IgD-negative memory B cell (primary cell): ENCODE measurements at regions not wholly inside any gene's neighbourhood (a gene's known extent, or its start where the extent isn't known, plus 50 kb on each side); places are given as distances from the start of the nearest gene placed in this dataset.

Experiments used
- H3K27ac Mint-ChIP-seq, 3 donors: one replicate each; pipeline ENCODE4 v1.8.0; 2020 to 2022; ENCODE audit warnings: mild to moderate bottlenecking in 3 of 3, mixed read lengths in 3 of 3, moderate library complexity in 1 of 3
- H3K27me3 Mint-ChIP-seq: one replicate; pipeline ENCODE4 v1.8.0; 2021; ENCODE audit warnings: mixed read lengths
- H3K36me3 Mint-ChIP-seq: one replicate; pipeline ENCODE4 v1.8.0; 2020; ENCODE audit warnings: mild to moderate bottlenecking, mixed read lengths
- H3K4me1 Mint-ChIP-seq, 3 donors: one replicate each; pipeline ENCODE4 v1.8.0; 2020 to 2022; ENCODE audit warnings: mixed read lengths in 3 of 3, mild to moderate bottlenecking in 1 of 3
- H3K4me3 Mint-ChIP-seq, 4 donors: one replicate each; pipeline ENCODE4 v1.8.0; 2020 to 2022; ENCODE audit warnings: mild to moderate bottlenecking in 4 of 4, mixed read lengths in 4 of 4, moderate library complexity in 3 of 4
- H3K9me3 Mint-ChIP-seq, 3 donors: one replicate each; pipeline ENCODE4 v1.8.0; 2020 to 2021; ENCODE audit warnings: mixed read lengths in 3 of 3, mild to moderate bottlenecking in 1 of 3

GRCh38 chr18:71815305-71815704 is 728.8 kb downstream of the CBLN2 start:
- H3K27me3 Mint-ChIP-seq, result no peaks in the 10 kb centered on the region
- H3K4me1 Mint-ChIP-seq, result no peaks in the 10 kb centered on the region
- no peak overlapping the region for H3K27ac Mint-ChIP-seq
- no peaks in the 10 kb centered on the region for H3K36me3 Mint-ChIP-seq
- no peaks in the 10 kb centered on the region for H3K9me3 Mint-ChIP-seq
- no peak overlapping the region for H3K4me3 Mint-ChIP-seq

DNA sequence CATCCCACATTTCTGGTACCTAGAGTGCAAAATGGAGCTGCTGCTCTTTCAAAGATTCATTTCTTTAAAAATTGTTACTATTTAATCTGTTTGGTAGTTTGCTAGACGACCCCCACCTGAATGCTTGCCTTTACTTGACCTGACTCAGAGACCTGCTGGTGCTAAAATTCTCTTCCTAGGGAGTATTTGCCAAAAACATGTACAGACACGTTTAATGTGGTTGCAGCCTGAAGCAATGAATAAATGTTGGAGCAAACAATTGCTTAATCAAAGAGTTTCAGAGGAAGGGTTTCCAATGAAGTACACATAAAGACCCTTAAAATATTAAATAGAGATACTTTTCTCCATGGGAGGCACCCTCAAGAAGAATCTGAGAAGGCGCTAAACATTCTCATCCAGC is 734.4 kb downstream of the CBLN2 start:
- Mint-ChIP-seq H3K27me3 (no peaks in the 10 kb centered on the region), H3K9me3 (peaks cover 0 to 4% (median 4%) of the 10 kb centered on the region in 3 donors)

GRCh38 chr18:71808616-71809015 is 735.5 kb downstream of the CBLN2 start:
- peaks cover 1% of the 10 kb centered on the region for H3K36me3 Mint-ChIP-seq
- H3K4me1 Mint-ChIP-seq, result no peaks in the 10 kb centered on the region
- no peak overlapping the region for H3K27ac Mint-ChIP-seq
- H3K4me3 Mint-ChIP-seq, result no peak overlapping the region
- no peaks in the 10 kb centered on the region for H3K27me3 Mint-ChIP-seq
- H3K9me3 Mint-ChIP-seq, result peaks cover 0 to 4% (median 4%) of the 10 kb centered on the region in 3 donors

More for the DNA sequence above, 734.4 kb downstream of the CBLN2 start:
- Mint-ChIP-seq H3K4me1 (no peaks in the 10 kb centered on the region), H3K27ac (no peak overlapping the region), H3K36me3 (peaks cover 1% of the 10 kb centered on the region), H3K4me3 (no peak overlapping the region)

DNA sequence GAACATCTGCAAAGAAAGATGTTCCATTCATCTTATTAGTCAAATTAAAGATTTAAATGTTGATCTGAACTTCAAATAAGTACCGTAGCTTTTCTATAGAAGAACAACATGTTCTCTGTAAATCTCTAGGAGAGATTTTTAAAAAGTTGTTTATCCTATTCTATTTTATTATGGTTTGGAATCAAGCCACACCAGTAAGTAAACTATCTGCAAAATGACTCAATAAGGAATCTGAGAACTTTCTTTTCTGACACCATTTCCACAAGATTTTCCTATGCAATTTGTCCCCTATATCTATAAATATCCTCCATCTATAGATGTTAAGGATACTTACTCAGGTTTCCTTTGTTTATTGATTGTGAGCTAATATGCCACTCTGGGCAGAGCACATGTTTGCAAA is 736.6 kb downstream of the CBLN2 start:
- Mint-ChIP-seq H3K4me3 (no peak overlapping the region), H3K27me3 (no peaks in the 10 kb centered on the region), H3K27ac (no peak overlapping the region), H3K9me3 (peaks cover 0 to 4% (median 4%) of the 10 kb centered on the region in 3 donors), H3K36me3 (peaks cover 1% of the 10 kb centered on the region), H3K4me1 (no peaks in the 10 kb centered on the region)

DNA sequence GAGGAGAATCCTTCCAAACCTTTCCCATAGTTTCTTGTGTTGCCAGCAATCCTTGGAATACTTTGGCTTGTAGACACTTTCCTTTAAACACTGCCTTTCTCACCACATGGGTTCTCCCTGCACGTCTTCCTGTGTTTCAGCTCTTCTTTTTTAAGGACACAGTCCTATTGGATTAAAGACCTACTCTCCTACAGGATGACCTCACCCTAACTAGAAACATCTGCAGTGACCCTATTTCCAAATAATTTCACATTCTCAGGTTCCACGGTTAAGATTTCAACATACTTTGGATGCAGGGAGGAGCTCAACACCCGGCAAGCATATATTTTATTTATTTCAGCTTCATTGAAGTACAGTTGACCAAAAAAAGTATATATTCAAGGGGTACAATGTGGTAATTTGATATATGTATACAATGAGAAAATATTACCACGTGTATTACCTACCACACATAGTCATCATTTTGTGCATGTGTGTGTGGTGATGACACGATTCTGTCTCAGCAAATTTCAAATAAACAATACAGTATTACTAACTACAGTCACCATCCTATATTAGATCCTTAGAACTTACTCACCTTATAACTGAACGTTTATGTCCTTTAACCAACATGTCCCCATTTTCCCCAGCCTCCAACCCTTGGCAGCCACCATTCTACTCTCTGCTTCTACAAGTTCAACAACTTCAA is 745.0 kb downstream of the CBLN2 start:
- H3K4me3 Mint-ChIP-seq, result peak overlapping the region in 1 of 4 donors; percentile 36
- no peak overlapping the region for H3K27ac Mint-ChIP-seq
- H3K36me3 Mint-ChIP-seq, result no peaks in the 10 kb centered on the region
- no peaks in the 10 kb centered on the region for H3K27me3 Mint-ChIP-seq
- peaks cover 0 to 1% (median 0%) of the 10 kb centered on the region in 3 donors for H3K9me3 Mint-ChIP-seq
- peaks cover 0 to 5% (median 0%) of the 10 kb centered on the region in 3 donors for H3K4me1 Mint-ChIP-seq

DNA sequence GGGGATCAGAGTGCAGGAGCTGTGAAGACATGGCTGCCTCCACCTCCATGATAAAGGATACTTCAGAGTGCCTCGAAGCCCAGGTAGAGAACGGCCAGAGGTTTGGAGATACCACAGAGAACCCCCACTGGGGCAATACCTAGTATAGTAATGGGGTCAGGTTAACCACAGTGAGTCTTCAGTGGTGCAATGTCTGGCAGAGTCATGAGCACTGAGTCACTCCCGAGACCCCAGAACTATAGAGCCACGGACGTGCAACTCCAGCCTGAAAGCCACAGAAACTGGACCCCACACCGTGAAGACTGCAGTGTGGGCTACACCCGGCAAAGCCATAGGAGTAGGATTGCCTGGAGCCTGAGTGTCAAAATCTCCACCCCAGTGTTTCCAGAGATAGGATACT is 746.6 kb downstream of the CBLN2 start:
- H3K4me1 Mint-ChIP-seq, result peaks cover 0 to 8% (median 0%) of the 10 kb centered on the region in 3 donors
- H3K4me3 Mint-ChIP-seq, result no peak overlapping the region
- peaks cover 0 to 1% (median 0%) of the 10 kb centered on the region in 3 donors for H3K9me3 Mint-ChIP-seq
- no peak overlapping the region for H3K27ac Mint-ChIP-seq
- H3K36me3 Mint-ChIP-seq, result no peaks in the 10 kb centered on the region
- no peaks in the 10 kb centered on the region for H3K27me3 Mint-ChIP-seq

GRCh38 chr18:71784777-71785176 is 759.4 kb downstream of the CBLN2 start:
- Mint-ChIP-seq H3K27me3 (no peaks in the 10 kb centered on the region), H3K9me3 (no peaks in the 10 kb centered on the region), H3K4me1 (no peaks in the 10 kb centered on the region), H3K27ac (no peak overlapping the region), H3K36me3 (no peaks in the 10 kb centered on the region), H3K4me3 (no peak overlapping the region)

DNA sequence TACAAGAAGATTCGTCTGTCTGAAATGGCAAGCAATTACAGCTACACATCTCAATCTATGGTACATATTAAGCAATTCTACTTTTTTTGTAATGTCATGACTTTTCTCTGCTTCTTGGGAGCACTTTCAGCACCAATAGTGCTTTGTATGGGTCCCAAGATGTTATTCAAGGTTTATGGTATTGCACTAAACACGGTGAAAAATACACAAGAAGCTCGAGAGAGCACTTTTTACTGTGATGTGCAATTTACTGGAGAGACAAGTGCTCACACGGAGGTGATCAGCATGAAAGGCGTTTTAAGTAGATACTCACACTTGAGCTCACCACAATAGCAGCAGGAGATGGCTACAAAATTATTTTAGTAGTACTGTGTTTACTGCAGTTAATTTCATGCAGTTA is 783.6 kb downstream of the CBLN2 start:
- Mint-ChIP-seq H3K36me3 (peaks cover 2% of the 10 kb centered on the region), H3K4me1 (no peaks in the 10 kb centered on the region), H3K9me3 (peaks cover 3 to 9% (median 4%) of the 10 kb centered on the region in 3 donors)

DNA sequence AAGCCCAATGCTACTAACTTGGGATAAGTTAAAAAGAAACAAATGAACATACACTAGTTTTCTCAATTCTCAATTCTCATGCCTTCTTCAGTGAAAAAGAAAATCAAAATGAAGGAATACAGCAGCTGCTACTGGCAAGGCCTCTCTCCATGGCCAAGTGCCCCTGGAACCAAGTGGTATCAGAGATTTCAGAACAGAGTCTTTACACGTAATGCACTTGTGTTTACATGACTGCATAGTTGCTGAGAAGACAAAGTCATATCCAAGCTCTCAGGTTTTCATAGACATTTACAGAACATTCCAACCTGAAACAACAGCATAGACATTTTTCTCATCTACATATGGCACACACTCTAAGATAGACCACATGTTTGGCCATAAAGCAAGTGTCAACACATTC is 789.9 kb downstream of the CBLN2 start:
- Mint-ChIP-seq H3K4me1 (no peaks in the 10 kb centered on the region), H3K4me3 (no peak overlapping the region), H3K27me3 (peaks cover 1% of the 10 kb centered on the region), H3K27ac (no peak overlapping the region), H3K36me3 (no peaks in the 10 kb centered on the region), H3K9me3 (peaks cover 0 to 4% (median 2%) of the 10 kb centered on the region in 3 donors)

More for the DNA sequence above, 783.6 kb downstream of the CBLN2 start:
- H3K4me3 Mint-ChIP-seq, result no peak overlapping the region
- no peaks in the 10 kb centered on the region for H3K27me3 Mint-ChIP-seq
- H3K27ac Mint-ChIP-seq, result no peak overlapping the region

DNA sequence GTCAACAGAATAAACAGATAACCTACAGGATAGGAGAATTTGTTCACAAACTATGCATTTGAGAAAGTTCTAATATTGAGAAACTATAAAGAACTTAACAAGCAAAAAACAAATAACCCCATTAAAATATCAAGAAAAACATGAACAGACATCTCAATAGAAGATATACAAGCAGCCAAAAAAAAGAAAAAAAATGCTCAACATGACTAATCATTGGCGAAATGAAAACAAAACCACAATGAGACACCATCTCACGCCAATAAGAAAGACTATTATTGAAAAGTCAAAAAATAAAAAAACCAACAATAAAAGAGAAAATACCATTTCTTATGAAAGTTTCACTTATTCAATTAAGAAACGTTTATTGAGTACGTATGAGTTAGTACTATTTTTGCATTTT is 800.5 kb downstream of the CBLN2 start:
- no peak overlapping the region for H3K4me3 Mint-ChIP-seq
- H3K27ac Mint-ChIP-seq, result no peak overlapping the region
- no peaks in the 10 kb centered on the region for H3K4me1 Mint-ChIP-seq
- H3K9me3 Mint-ChIP-seq, result peaks cover 4 to 7% (median 7%) of the 10 kb centered on the region in 3 donors
- H3K27me3 Mint-ChIP-seq, result no peaks in the 10 kb centered on the region
- H3K36me3 Mint-ChIP-seq, result no peaks in the 10 kb centered on the region

DNA sequence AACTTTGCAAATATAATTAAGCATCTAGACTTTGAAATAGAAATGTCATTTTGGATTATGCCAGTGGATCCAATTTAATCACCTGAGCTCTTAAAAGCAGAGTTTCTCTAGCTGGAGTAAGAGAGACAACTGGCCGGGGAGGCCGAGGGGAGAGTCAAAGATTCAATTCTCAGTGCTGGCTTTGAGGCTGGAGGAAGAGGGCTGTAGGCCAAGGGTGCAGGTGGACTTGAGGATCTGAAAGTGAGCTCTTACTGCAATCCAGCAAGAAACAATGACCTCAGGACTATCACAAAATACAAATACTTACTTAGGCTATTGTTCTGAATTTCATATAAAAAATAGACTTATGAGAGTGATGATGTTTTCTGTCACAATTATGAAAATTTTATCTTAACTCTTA is 814.5 kb downstream of the CBLN2 start:
- Mint-ChIP-seq H3K4me1 (peaks cover 0 to 4% (median 2%) of the 10 kb centered on the region in 3 donors), H3K27me3 (no peaks in the 10 kb centered on the region), H3K9me3 (peaks cover 0 to 7% (median 2%) of the 10 kb centered on the region in 3 donors), H3K36me3 (no peaks in the 10 kb centered on the region), H3K4me3 (no peak overlapping the region), H3K27ac (peak overlapping the region in 1 of 3 donors; percentile 52)

GRCh38 chr18:71727909-71728308 is 816.2 kb downstream of the CBLN2 start:
- Mint-ChIP-seq H3K36me3 (no peaks in the 10 kb centered on the region), H3K27me3 (no peaks in the 10 kb centered on the region), H3K27ac (no peak overlapping the region), H3K4me1 (peaks cover 0 to 4% (median 2%) of the 10 kb centered on the region in 3 donors), H3K9me3 (peaks cover 0 to 7% (median 2%) of the 10 kb centered on the region in 3 donors), H3K4me3 (no peak overlapping the region)

- no peaks in the 10 kb centered on the region for H3K27me3 Mint-ChIP-seq
- H3K27ac Mint-ChIP-seq, result no peak overlapping the region
- no peaks in the 10 kb centered on the region for H3K36me3 Mint-ChIP-seq
- no peak overlapping the region for H3K4me3 Mint-ChIP-seq
- H3K9me3 Mint-ChIP-seq, result peaks cover 0 to 7% (median 2%) of the 10 kb centered on the region in 3 donors
- peaks cover 0 to 4% (median 2%) of the 10 kb centered on the region in 3 donors for H3K4me1 Mint-ChIP-seq
Measured at GRCh38 chr18:71725256-71725655, 818.9 kb downstream of the CBLN2 start.

DNA sequence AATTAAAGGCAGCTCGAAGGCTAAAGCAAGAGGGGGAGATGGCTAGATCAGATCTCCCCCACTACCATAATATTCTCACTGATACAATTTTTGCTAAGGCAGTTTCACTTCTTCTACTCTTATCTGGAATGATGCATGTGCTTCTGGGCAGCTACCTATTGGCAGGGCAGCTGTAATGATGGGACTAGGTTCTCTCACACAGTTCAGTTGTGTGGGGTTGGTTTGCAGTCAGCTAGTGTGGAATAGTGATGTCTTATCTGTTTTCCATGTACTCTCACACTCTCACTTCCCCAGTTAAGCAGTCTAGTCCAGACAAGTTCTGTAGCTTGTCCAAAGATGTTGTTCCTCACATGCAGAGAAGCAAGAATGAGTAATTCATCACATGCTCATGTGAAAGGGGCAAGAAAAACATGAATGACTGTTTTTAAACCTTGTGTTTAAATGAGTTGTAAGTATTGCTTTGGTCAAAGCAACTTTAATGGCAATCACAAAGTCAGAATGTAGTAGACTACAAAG is 836.1 kb downstream of the CBLN2 start:
- Mint-ChIP-seq H3K36me3 (no peaks in the 10 kb centered on the region), H3K27ac (no peak overlapping the region), H3K9me3 (no peaks in the 10 kb centered on the region), H3K27me3 (no peaks in the 10 kb centered on the region), H3K4me1 (peaks cover 0 to 13% (median 11%) of the 10 kb centered on the region in 3 donors), H3K4me3 (no peak overlapping the region)

- Mint-ChIP-seq H3K27me3 (no peaks in the 10 kb centered on the region), H3K9me3 (no peaks in the 10 kb centered on the region), H3K4me3 (no peak overlapping the region), H3K36me3 (no peaks in the 10 kb centered on the region), H3K27ac (peak overlapping the region in 1 of 3 donors; percentile 6), H3K4me1 (peaks cover 0 to 13% (median 11%) of the 10 kb centered on the region in 3 donors)
Measured at GRCh38 chr18:71707400-71707799, 836.7 kb downstream of the CBLN2 start.
